HepG2 (cell line): ENCODE measurements at regions not wholly inside any gene's neighbourhood (a gene's known extent, or its start where the extent isn't known, plus 50 kb on each side); places are given as distances from the start of the nearest gene placed in this dataset.

Source experiments
- ATAC-seq: fragments of 200-7000 bp; cut with Tn5 transposase; 3 replicates; pipeline ENCODE4 v1.9.1; 2020; ENCODE audit warnings: mild to moderate bottlenecking, moderate library complexity
- BruUV-seq: library from RNA; stranded (reverse); fragments of 400-500 nt; replicated peaks from 2 replicates; lab custom pipeline; 2021; lab: Mats Ljungman, UMichigan
- CTCF ChIA-PET: fragments of 300-600 bp; formaldehyde crosslinking; extraction: SDS; loops from one replicate; lab custom pipeline; 2021; ENCODE audit warnings: low total read pairs, inconsistent platforms, low intra/inter-chr PET ratio; lab: Yijun Ruan, JAX
- POLR2A ChIA-PET: fragments of 350-600 bp; sonication (Branson Sonifier 250); formaldehyde crosslinking; loops from one replicate; lab custom pipeline; 2020; ENCODE audit warnings: antibody characterized with exemption, inconsistent platforms; lab: Yijun Ruan, JAX
- DNase-seq: peaks from one replicate; pipeline ENCODE4 v3.0.0-alpha.2; 2015; ENCODE audit warnings: low spot score
- FAIRE-seq: peaks from 3 replicates; lab custom pipeline; 2011; peaks lifted over from hg19 to GRCh38; lab: Jason Lieb, UNC
- H2AFZ ChIP-seq: one replicate; pipeline ENCODE4 v1.6.1; 2011; ENCODE audit warnings: low read length, inconsistent platforms
- H3K27ac ChIP-seq: fragments of 300-600 bp; 3 replicates; pipeline ENCODE4 v1.8.0; 2011; ENCODE audit warnings: mixed run types, mild to moderate bottlenecking, mixed read lengths, low read length, inconsistent platforms; ENCODE audit not compliant: insufficient read depth; ENCODE audit errors: extremely low read length
- H3K27me3 ChIP-seq, 2 experiments: fragments of 200-600 bp in 1 of 2; 2 replicates in 1 of 2; 3 replicates in 1 of 2; pipeline versions ENCODE4 v1.6.0 to v1.8.0; 2011; ENCODE audit warnings: low read length in 2 of 2, mild to moderate bottlenecking in 2 of 2, moderate library complexity in 2 of 2, inconsistent platforms in 1 of 2; ENCODE audit not compliant: insufficient read depth in 2 of 2, control insufficient read depth in 1 of 2
- H3K36me3 ChIP-seq, 2 experiments: fragments of 200-600 bp in 1 of 2; replicated peaks in 1 of 2; 2 replicates in 1 of 2; 3 replicates in 1 of 2; pipeline versions ENCODE4 v1.5.1 to v1.8.0; 2011; ENCODE audit warnings: low read length in 2 of 2, inconsistent platforms in 1 of 2; ENCODE audit not compliant: insufficient read depth in 2 of 2, control insufficient read depth in 1 of 2
- H3K4me1 ChIP-seq: 2 replicates; pipeline ENCODE4 v1.5.1; 2012; ENCODE audit warnings: low read length, inconsistent platforms; ENCODE audit not compliant: insufficient read depth
- H3K4me2 ChIP-seq: 2 replicates; pipeline ENCODE4 v1.6.0; 2011; ENCODE audit warnings: low read depth, low read length, inconsistent platforms
- H3K4me3 ChIP-seq, 3 experiments: fragments of 200-600 bp in 1 of 3; sonication (generic), shearing (Covaris generic) in 1 of 3; replicated peaks in 1 of 3; 2 replicates each; pipeline ENCODE4 v1.5.1; 2011 to 2016; ENCODE audit warnings: low read length in 3 of 3, inconsistent platforms in 2 of 3, low read depth in 2 of 3, mild to moderate bottlenecking in 2 of 3, control low read depth in 1 of 3, mixed read lengths in 1 of 3; ENCODE audit not compliant: insufficient read depth in 1 of 3
- H3K79me2 ChIP-seq: one replicate; pipeline ENCODE4 v1.6.1; 2011; ENCODE audit warnings: low read length, inconsistent platforms; ENCODE audit not compliant: insufficient read depth
- H3K9ac ChIP-seq: 2 replicates; pipeline ENCODE4 v1.6.0; 2011; ENCODE audit warnings: mild to moderate bottlenecking, low read depth, low read length, inconsistent platforms; ENCODE audit not compliant: insufficient read depth
- H3K9me3 ChIP-seq: 2 replicates; pipeline ENCODE4 v1.5.1; 2012; ENCODE audit warnings: mild to moderate bottlenecking, low read length
- H4K20me1 ChIP-seq: 2 replicates; pipeline ENCODE4 v1.6.0; 2011; ENCODE audit warnings: inconsistent platforms, mild to moderate bottlenecking, low read length, moderate library complexity; ENCODE audit not compliant: insufficient read depth
- KDM5A ChIP-seq: fragments of 200-600 bp; sonication (generic); IDR thresholded peaks from 2 replicates; pipeline ENCODE4 v1.7.0; 2018; ENCODE audit warnings: antibody characterized with exemption, mild to moderate bottlenecking, low read length, borderline replicate concordance
- KLF11 ChIP-seq: IDR thresholded peaks from 2 replicates; pipeline ENCODE4 v1.6.1; 2016; ENCODE audit warnings: missing compliant biosample characterization
- NKX3-1 ChIP-seq: sonication (generic); formaldehyde crosslinking; IDR thresholded peaks from 2 replicates; pipeline ENCODE4 v1.5.0; 2020; ENCODE audit warnings: missing genetic modification reagents
- RNF2 ChIP-seq: fragments of 450-650 bp; conservative IDR thresholded peaks from 2 replicates; pipeline ENCODE4 v1.6.1; 2016; ENCODE audit warnings: low read depth
- SIX1 ChIP-seq: sonication (generic); formaldehyde crosslinking; IDR thresholded peaks from 2 replicates; pipeline ENCODE4 v1.4.0; 2020; ENCODE audit warnings: missing genetic modification reagents, borderline replicate concordance
- SPEN ChIP-seq: sonication (generic); formaldehyde crosslinking; IDR thresholded peaks from 2 replicates; pipeline ENCODE4 v1.5.1; 2020; ENCODE audit warnings: low read depth, mild to moderate bottlenecking, missing genetic modification reagents
- TOE1 ChIP-seq: sonication (generic); formaldehyde crosslinking; IDR thresholded peaks from 2 replicates; pipeline ENCODE4 v1.4.0; 2020; ENCODE audit warnings: mild to moderate bottlenecking, missing genetic modification reagents
- YY1 ChIP-seq: IDR thresholded peaks from 2 replicates; pipeline ENCODE4 v1.6.1; 2011; ENCODE audit warnings: low read length, low read depth, moderate library complexity, mild to moderate bottlenecking; ENCODE audit not compliant: insufficient read depth, insufficient replicate concordance
- ZBTB1 ChIP-seq: sonication (generic); formaldehyde crosslinking; IDR thresholded peaks from 2 replicates; pipeline ENCODE4 v1.4.0; 2020; ENCODE audit warnings: missing genetic modification reagents, borderline replicate concordance
- ZNF136 ChIP-seq: sonication (generic); formaldehyde crosslinking; IDR thresholded peaks from 2 replicates; pipeline ENCODE4 v1.8.1; 2022; ENCODE audit warnings: low read depth, mild to moderate bottlenecking, moderate library complexity, missing genetic modification reagents
- ZNF839 ChIP-seq: sonication (generic); formaldehyde crosslinking; IDR thresholded peaks from 2 replicates; pipeline ENCODE4 v1.4.0; 2020; ENCODE audit warnings: missing genetic modification reagents, mild to moderate bottlenecking, borderline replicate concordance
- WGBS: methylation state at CpG from one replicate; pipeline ENCODE4 v1.1.6; 2017; ENCODE audit warnings: low lambda C conversion rate; 5-methylcytosine and 5-hydroxymethylcytosine counted together
- in situ Hi-C: cut with HindIII; loops from 2 replicates; pipeline ENCODE4 v1.10.0; 2017; ENCODE audit warnings: low pct_unique_long_range_greater_than_20kb; ENCODE audit not compliant: extremely low pct_ligation_motif_present
- intact Hi-C: fragments of 100-400 bp; cut with micrococcal nuclease; formaldehyde crosslinking; loops from one replicate; pipeline ENCODE4 v1.10.0; 2022; ENCODE audit not compliant: unreplicated experiment
- TF ChIP-seq, protein P1 (sequence below): sonication (generic); formaldehyde crosslinking; IDR thresholded peaks from 2 replicates; pipeline ENCODE4 v1.4.0; 2020; ENCODE audit warnings: missing genetic modification reagents
- TF ChIP-seq, protein P2 (sequence below): sonication (generic); formaldehyde crosslinking; IDR thresholded peaks from 2 replicates; pipeline ENCODE4 v1.4.0; 2020; ENCODE audit warnings: missing genetic modification reagents, mild to moderate bottlenecking, borderline replicate concordance
- TF ChIP-seq, protein P3 (sequence below): sonication (generic); formaldehyde crosslinking; IDR thresholded peaks from 2 replicates; pipeline ENCODE4 v1.4.0; 2020; ENCODE audit warnings: missing genetic modification reagents

GRCh38 chr9:87097238-87097637 is 149.9 kb upstream of the GAS1 start:
- H3K9ac ChIP-seq: no peak overlapping the region
- intact Hi-C loops: no loop called here
- TF ChIP-seq ZNF839 (CRISPR knock-in tag) (no peak), NKX3-1 (no peak), TOE1 (CRISPR knock-in tag) (no peak), SIX1 (no peak), ZNF136 (CRISPR knock-in tag) (no peak), KLF11 (CRISPR knock-in tag) (no peak), KDM5A (no peak), RNF2 (no peak), YY1 (no peak), ZBTB1 (CRISPR knock-in tag) (no peak), SPEN (CRISPR knock-in tag) (no peak)
- TF ChIP-seq, protein P1, sequence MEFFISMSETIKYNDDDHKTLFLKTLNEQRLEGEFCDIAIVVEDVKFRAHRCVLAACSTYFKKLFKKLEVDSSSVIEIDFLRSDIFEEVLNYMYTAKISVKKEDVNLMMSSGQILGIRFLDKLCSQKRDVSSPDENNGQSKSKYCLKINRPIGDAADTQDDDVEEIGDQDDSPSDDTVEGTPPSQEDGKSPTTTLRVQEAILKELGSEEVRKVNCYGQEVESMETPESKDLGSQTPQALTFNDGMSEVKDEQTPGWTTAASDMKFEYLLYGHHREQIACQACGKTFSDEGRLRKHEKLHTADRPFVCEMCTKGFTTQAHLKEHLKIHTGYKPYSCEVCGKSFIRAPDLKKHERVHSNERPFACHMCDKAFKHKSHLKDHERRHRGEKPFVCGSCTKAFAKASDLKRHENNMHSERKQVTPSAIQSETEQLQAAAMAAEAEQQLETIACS (CRISPR knock-in tag): no peak
- TF ChIP-seq, protein P2, sequence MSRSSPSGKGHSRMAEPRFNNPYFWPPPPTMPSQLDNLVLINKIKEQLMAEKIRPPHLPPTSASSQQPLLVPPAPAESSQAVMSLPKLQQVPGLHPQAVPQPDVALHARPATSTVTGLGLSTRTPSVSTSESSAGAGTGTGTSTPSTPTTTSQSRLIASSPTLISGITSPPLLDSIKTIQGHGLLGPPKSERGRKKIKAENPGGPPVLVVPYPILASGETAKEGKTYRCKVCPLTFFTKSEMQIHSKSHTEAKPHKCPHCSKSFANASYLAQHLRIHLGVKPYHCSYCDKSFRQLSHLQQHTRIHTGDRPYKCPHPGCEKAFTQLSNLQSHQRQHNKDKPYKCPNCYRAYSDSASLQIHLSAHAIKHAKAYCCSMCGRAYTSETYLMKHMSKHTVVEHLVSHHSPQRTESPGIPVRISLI (CRISPR knock-in tag): no peak
- TF ChIP-seq, protein P3, sequence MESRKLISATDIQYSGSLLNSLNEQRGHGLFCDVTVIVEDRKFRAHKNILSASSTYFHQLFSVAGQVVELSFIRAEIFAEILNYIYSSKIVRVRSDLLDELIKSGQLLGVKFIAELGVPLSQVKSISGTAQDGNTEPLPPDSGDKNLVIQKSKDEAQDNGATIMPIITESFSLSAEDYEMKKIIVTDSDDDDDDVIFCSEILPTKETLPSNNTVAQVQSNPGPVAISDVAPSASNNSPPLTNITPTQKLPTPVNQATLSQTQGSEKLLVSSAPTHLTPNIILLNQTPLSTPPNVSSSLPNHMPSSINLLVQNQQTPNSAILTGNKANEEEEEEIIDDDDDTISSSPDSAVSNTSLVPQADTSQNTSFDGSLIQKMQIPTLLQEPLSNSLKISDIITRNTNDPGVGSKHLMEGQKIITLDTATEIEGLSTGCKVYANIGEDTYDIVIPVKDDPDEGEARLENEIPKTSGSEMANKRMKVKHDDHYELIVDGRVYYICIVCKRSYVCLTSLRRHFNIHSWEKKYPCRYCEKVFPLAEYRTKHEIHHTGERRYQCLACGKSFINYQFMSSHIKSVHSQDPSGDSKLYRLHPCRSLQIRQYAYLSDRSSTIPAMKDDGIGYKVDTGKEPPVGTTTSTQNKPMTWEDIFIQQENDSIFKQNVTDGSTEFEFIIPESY: no peak
- TF ChIP-seq, all 625 proteins: peak for 0
- WGBS: 39% methylated on average over 3 of the region's 3 CpGs
- Histone ChIP-seq H3K9me3 (no peaks in the 10 kb centered on the region), H2AFZ (no peak overlapping the region), H3K27ac (no peak overlapping the region), H3K4me3 (no peak overlapping the region), H4K20me1 (no peaks in the 10 kb centered on the region), H3K36me3 (no peaks in the 10 kb centered on the region), H3K4me1 (no peaks in the 10 kb centered on the region), H3K4me2 (no peak overlapping the region), H3K79me2 (no peaks in the 10 kb centered on the region), H3K27me3 (0 out of 5 replicates have a peak, but pooled peaks cover 0 to under 1% of the 10 kb centered on the region in 2 experiments)
- in situ Hi-C loops: no loop called here
- FAIRE-seq (no peak), ATAC-seq (no peak), DNase-seq (no peak)
- no TSS peak for BruUV-seq
- POLR2A ChIA-PET: no interaction called here
- CTCF ChIA-PET: no interaction called here
